ENCODE measurements at regions not wholly inside any gene's neighbourhood (a gene's known extent, or its start where the extent isn't known, plus 50 kb on each side); places are given as distances from the start of the nearest gene placed in this dataset.
"Not testable (repeated sequence)": the region's sequence is repeated elsewhere in the genome, so short reads cannot be mapped to it uniquely, and the experiment has no call there.

DNA sequence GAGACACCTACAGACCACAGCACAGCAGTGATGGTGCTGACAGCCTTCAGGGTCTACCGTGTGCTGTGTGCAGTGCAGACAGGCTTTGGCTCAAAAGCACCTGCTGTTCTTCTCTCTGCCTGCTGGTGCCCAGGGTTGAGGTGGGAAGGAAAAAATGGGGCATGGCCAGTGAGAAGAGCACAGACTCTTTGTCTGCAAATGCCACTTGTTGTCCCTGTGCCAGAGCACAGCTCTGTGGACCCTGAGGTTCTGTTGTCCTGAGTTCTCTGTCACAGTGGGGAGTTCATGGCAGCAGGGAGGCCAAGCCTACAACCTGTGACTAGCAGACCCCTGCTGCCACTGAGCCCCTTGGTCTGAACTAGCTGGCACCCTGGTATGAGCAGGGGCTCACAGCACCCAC lies 376.7 kb downstream of the GLRX3 start:
- no peak for DNase-seq (ENCODE audit: low read depth)

DNA sequence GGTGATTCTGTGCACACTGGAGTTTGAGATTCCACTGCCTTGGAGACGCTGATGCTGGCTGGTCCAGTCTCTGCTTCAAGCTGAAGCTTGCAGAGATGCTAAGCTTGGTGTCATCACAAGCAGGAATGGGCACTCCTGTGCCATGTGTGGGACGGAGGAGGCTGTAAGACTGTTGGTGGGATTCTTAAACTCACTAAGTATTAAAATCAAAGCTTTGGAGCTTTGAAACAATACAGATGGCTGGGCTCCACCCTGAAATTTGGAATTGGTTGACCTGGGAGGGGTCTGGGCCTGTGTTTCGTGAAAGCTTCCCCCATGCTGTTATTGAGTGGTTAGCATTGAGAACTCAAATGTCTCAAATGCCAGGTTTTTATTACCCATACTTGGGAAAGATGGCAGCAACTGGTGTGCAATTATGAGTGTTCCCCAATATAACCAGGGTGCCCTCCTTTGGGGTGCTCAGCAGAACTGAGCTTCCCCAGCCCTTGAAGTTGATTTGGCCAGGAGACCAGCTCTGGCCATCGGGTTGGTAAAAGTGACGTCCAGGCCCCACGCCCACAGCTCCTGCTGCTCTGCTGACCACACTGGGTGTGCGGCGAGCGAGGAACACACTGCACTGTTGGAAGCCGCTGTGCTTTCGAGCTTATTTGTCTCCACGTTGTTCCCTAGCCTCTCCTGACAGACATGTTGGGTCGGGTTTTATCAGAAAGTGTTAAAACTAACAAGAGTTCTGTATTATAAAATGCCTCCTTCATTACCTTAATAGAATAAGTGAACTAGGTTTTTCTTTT lies 377.7 kb downstream of the GLRX3 start:
- DNase-seq (ENCODE audit: low read depth): no peak

DNA sequence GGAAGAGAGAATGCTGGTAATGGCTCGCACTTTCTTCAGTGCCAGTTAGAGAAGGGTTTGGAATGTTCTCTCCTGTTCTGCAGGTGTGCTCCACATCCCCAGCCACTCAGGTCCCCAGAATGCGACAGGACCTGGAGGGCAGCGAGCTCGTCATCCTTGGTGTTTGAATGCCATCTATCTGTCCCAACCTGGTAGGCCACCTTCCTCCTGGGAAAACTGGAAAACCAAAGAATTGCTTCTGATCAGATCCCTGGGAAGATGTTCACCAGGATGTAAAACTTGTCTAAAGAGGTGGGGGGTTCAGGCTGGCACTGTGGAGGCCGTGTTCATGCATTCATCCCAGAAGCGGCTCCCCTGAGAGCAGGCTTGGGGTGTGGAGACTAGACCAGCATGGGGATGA lies 379.5 kb downstream of the GLRX3 start:
- DNase-seq (ENCODE audit: low read depth): no peak

DNA sequence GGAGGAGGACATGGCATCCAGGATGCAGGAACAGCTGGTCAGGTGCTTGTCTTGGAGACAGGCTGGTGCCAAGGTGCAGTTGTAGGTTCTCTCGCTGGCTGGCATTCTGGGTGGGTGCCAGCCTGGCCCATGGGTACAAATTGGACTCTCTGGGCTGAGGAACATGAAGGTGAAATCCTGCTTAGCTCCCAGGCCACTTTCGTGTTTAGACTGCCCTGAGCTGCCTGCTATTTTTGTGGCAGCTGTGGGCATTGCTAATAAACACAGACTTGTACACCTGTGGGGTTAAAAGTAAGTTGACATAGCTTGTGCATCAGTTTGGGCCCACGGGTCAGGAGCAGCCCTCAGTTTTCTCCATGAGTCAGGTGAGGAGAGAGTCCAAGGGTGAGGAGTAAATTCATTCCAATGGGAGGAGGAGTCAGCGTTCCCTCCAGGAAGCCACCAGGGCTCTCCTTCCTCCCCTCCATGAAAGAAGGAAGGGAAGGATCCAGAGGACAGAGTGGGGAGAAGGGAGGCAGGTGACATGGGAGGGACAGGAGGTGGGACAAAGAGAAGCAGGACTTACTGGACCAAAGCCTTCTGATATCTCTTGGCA lies 380.0 kb downstream of the GLRX3 start:
- no peak for DNase-seq (ENCODE audit: low read depth)

DNA sequence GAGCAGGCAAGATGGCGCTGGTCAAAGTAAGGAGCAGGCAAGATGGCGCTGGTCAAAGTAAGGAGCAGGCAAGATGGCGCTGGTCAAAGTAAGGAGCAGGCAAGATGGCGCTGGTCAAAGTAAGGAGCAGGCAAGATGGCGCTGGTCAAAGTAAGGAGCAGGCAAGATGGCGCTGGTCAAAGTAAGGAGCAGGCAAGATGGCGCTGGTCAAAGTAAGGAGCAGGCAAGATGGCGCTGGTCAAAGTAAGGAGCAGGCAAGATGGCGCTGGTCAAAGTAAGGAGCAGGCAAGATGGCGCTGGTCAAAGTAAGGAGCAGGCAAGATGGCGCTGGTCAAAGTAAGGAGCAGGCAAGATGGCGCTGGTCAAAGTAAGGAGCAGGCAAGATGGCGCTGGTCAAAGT lies 382.7 kb downstream of the GLRX3 start:
- not testable (repeated sequence) for DNase-seq (ENCODE audit: low read depth)

DNA sequence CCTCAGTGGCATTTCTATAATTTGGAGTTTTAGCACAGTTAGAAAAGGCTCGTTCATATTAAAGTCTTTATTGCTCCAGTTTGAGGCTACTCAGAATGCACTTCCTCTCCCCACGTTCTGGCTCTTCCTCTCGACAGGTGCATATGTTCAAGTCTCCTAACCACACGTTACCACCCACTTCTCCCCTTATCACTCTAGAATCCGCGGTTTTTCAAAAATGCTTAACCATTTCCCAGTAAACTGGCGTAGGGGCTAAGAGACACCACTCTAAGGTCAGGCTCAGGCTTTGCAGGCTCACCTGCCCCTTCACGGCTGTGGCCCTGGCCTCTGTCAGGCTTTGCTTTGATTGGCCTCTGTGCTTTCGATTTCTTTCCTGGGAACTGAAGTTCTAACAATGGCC lies 383.6 kb downstream of the GLRX3 start:
- no peak for DNase-seq (ENCODE audit: low read depth)

DNA sequence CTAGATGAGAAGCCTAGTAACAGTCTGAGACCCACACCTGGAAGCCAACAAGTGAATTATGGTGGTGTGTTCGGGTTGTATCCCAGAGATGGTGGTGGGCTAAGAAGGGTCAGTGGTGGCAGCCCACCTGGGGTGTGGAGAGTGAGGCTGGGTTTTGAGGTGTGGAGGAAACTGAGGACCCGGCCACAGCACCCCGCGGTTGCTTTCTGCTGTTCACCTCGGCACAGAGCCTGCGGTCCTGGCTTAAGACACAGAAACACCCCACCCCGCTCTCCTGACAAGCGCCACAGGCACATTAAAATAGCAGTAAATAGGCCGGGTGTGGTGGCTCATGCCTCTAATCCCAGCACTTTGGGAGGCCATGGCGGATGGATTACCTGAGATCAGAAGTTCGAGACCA lies 395.1 kb downstream of the GLRX3 start:
- DNase-seq (ENCODE audit: low read depth): no peak

DNA sequence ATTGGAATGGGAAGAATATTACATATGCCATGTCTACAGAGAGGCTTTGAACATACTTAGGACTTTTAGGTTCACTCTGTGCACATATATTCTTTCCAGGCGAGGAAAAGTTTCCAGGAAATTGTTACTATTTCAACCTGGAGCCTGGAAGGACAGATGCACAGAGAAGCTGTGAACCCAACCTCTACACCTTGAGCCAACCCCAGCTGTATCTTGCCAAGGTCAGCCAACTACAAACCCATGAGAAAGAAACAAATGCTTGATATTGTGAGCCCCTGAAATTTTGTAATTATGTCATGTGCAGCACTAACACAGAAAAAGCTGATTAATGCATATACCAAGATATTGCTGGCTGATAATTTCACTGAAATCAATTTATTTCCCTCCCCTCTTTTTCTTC lies 404.9 kb downstream of the GLRX3 start:
- DNase-seq (ENCODE audit: low read depth): no peak

DNA sequence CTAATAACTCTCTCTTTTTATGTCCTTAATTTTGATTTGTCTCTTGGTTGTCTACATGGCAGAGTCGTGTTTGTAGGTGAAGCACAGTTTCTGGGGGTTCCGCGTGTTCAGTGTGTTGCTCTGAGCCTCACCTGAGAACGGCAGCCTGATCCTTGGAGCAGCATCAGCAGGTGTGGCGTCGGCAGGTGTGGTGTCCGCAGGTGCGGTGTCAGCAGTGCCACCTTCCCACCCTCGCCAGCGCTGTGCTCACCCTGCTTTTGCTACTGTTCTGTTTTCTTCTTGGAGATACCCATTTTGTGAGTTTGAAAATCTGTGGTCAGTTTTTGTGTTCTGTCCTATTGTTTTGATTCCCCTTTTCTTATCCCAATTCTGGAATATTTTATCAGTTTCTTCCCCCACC lies 406.6 kb downstream of the GLRX3 start:
- no peak for DNase-seq (ENCODE audit: low read depth)

DNA sequence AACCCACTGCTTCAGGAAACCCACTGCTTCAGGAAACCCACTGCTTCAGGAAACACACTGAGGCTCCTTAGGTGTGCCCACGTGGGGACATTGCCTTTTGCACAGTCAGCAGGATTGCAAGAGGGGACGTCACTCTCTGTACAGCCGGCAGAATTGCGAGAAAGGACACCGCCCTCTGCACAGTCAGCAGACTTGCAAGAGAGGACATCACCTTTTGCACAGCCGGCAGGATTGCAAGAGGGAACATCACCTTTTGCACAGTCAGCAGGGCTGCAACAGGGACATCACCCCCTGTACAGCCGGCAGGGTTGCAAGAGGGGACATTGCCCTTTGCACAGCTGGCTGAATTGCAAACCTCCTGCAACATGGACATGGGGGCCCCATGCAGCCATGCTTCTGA lies 407.6 kb downstream of the GLRX3 start:
- no peak for DNase-seq (ENCODE audit: low read depth)

DNA sequence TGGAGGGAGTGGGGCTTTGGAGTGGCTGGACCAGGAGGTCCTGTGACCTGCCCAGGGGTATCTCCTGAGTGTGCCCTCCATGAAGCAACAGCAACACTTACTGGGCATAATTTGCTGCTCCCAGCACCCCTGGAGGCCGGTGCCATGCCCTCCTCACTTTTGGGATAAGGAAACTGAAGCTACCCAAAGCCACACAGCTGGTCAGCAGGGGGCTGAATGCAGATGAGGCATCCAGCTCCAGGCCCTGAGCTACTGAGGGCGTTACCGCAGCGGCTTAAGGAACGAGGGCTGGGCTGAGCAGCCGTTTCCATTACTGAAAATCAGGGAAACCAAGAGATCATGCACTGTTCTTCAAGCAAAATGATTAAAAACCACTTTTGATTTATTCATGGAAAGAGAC lies 408.9 kb downstream of the GLRX3 start:
- no peak for DNase-seq (ENCODE audit: low read depth)

DNA sequence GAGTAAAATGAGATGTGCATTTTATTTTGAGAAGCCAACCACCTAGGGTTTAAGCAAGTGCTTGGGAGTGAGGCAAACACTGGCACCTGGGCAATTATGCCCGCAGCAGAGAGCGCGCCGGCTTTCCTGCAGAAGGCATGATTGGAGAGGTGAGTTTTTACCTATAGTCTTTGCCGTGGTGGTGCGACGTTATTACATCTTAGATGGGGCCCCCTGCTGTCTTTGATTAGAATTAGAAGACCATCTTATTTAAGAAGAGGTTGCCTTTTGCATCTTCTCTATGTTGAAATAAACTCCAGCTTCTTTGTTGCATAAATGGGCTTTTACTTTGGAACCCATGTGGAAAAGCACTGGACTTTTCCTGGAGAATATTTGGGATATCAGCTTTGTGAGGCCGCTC lies 409.5 kb downstream of the GLRX3 start:
- DNase-seq (ENCODE audit: low read depth): no peak

DNA sequence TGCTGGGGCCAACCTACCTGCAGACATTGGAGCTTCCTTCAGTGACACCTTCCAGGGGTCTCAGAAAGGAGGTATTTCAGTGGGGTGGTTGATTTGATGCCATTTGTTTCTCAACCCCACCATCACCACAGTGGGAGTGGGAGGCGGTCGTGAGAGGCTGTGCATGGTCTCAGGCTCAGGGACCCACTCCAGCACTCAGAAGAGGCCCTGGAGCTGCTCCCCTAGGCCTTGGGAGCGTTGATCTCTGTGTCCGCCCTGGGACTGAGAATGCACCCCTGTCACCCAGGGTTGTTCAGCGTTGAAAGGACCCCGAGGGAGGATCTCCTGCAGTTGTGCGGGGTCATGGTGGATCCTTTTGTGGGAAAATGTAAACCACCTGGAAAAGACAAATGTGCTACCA lies 410.6 kb downstream of the GLRX3 start:
- no peak for DNase-seq (ENCODE audit: low read depth)

DNA sequence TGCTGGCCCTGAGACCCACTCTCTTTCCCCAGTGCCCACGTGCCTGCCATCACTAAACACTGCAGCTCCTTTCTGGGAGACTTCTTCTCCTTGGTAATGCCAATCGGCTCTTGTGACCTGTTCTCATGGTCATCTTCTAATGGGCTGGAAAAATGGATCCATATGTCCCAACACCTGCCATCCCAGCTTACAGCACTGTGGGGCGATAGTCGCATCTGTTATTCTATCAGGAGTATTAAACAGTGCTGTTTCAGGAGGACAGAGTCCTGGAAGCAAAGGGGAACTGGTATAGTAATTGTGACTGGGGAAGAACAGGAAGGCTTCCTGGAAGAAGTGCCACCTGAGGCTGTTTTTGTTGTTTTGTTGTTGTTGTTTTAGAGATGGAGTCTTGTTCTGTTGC lies 411.2 kb downstream of the GLRX3 start:
- no peak for DNase-seq (ENCODE audit: low read depth)

DNA sequence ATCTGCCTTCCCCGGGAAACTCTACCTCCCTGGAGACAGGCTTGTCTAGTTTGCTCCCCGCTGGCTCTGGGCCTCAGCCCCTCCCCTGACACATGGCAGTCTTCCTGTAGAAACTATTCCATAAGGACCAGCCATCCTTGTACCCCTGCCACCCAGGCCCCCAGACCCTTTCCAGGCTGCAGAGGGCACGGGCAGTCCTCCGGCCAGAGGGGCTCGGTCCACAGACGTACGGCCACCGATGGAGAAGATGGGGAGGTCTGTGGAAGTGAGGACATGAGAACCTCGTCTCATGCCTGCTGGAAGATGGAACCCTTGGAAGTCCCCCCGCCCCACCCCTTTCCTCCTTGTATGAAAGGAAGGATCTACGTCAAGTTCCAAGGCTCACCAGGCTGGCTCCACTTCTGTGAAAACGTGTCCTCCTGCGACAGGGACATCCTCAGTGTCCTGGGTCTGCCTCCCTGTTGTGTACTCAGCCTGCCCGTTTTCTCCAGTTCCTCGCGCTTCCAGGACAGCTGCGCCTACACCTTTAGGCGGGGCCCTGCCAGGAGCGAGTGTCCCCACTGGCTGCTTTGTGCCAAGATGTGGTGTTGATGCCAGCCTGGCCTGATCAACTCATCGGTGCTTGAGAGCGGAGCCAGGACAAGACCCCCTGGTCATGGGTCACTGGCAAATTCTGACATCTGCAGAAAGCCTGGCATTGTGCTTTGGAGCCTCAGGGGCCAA lies 414.9 kb downstream of the GLRX3 start:
- no peak for DNase-seq (ENCODE audit: low read depth)

DNA sequence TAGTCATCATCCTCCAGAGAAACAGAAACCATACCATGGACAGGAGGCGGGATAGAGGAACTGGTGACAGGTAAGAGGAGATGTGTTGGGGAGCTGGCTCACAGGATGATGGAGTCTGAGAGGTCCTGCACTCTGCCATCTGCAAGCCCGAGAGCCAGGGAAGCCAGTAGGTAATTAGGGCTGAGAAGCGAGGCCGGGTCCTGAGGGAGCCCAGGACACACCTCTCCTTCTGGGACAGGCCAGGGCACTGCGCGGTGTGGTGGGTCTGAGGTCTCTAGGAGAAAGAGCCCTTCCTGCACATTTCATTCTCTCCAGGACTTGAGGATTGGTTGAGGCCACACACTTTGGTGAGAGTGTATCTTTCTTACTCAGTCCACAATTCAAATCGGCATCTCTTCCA lies 415.5 kb downstream of the GLRX3 start:
- no peak for DNase-seq (ENCODE audit: low read depth)

DNA sequence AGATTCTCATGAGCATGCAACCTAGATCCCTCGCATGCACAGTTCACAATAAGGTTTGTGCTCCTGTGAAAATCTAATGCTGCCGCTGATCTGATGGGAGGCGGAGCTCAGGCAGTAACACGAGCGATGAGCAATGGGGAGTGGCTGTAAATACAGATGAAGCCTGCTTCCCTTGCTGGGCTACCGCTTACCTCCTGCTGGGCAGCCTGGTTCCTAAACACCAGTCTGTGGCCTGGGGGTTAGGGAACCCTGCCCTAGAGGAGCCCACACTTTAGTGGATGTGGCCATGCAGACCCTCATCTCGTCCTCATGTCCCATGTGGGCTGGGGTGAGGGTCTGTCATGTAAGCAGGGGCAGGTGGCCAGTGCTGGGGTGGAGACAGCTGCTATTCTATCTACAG lies 417.6 kb downstream of the GLRX3 start:
- DNase-seq (ENCODE audit: low read depth): no peak

DNA sequence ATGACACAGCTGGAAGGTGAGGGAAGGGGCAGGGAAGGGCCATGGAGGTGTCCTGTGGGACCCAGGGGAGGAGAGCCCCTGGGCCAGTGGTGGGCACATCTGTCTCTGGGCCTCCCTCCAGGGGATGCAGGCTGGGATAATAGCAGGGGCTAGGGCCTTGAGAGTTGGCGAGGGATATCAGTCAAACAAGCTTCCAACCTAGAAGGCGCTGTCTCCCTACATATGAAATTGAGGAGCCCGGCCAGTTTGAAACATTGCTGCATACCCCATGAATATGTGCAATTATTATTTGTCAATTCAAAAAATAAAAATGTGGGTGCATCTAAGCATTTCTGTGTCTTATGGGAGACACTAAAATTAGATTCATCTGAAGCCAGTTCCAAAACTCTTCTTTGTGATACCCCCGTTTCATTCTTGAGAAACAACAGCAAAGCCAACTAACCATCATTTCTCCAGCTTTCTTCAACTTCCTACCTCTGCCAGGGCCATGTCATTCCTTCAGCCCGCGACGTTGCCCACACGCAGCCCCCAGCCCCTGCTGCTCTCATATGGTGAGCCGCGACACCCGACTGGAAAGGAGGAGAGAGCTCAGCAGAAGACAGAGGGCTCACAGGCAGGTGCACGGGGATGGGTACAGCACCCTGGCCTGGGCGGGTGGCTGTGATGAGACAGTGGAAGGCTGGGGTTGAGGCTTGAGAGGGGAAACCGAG lies 418.7 kb downstream of the GLRX3 start:
- no peak for DNase-seq (ENCODE audit: low read depth)

DNA sequence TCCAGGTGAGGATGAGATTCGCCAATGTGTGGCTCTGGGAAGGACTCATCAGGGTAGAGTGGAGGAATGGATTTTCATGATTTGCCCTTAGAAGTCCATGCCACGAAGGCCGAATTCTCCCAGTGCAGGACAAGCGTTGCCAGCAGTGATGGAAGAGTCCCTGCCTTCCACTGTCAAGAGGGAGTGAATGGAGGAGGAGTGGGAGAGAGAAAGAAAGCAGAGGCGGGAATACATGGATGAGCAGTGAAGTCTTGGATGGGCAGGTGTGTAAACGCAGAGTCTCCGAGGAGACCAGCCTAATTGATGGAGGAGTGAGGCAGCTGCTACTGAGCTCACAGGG lies 419.2 kb downstream of the GLRX3 start:
- no peak for DNase-seq (ENCODE audit: low read depth)

DNA sequence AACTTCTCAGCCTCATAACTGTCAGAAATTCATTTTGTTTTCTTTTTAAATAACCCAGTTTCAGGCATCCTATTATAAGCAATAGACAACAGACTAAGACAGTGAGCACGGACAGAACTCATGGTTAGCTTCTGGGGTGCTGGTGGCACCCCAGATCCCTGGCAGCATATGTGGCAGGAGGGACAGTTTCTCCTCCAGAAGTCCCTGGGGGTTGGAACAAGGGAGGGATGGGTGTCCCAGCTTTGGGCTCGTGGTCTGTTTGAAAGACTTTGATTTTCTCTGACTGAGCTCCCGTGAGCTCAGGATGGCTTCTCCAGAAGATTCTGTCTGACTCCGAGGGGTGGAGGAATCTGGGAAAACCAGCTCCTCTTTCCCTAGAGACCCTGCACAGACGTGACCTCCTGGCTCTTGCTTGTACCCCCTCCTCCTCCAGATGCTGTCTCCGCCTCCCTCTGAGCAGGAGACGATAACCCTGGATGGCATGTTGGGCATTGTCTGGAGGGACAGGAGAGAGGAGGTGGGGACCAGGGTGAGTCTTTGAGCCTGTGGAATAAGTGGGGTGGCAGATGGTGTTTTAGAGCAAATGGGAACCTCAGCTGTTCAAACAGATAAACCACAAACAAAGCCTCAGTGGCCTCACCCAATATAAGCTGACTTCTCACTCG lies 421.1 kb downstream of the GLRX3 start:
- no peak for DNase-seq (ENCODE audit: low read depth)

DNA sequence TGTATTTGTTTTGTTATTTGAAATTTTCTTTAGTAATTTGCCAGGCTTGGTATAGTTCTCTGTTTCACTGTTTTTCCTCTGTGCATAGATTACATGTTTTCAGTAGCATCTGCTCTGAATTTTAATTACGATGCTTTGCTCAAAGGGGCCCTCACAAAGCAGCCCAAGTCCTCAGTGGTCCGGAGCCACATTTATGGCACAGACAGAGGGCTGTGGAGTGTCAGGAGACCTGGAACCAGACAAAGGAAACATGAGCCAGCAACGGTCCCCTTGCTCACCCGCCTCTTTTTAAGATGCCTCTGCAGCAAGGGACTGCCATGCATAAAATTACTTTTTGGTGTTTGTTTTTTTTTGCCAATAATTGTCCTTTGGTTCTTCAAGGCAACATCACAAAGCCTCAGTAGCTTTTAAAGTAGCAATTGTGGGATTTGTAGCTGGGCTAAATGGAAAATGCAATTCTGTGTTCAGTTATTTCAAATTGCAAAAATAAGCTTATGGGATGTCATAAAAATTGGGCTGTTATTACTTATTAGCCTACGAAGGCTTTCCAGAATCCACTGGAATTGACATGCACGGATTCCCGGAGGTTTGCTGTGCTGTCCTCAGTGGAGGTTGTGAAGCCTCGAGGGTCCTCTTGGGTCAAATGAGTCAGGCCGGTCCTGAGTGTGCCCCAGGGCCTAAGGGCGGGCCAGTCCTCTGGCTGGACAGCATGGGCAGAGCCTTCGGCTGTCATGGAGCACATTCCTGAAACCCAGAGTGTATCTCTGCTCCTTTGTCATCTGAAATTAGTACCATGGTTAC lies 422.8 kb downstream of the GLRX3 start:
- no peak for DNase-seq (ENCODE audit: low read depth)

DNA sequence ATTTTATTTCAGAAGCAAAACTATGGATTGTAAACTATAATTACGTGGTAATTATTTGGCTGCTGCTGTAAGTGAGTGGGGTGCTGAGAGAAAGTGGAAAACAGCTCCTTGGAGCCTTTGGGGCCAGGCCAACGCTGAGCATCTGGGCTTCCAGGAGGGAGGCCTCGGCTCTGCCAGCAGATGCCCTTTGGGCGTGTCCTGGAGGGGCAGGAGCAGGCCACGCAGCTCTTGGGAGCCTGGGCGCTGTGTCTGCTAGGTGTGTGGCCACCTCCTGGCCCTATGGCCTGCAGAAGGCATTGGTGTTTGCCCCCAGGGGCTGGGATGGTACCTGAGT lies 423.3 kb downstream of the GLRX3 start:
- no peak for DNase-seq (ENCODE audit: low read depth)
